ENCODE measurements at regions not wholly inside any gene's neighbourhood (a gene's known extent, or its start where the extent isn't known, plus 50 kb on each side); places are given as distances from the start of the nearest gene placed in this dataset.
"Not testable (repeated sequence)": the region's sequence is repeated elsewhere in the genome, so short reads cannot be mapped to it uniquely, and the experiment has no call there.

DNA sequence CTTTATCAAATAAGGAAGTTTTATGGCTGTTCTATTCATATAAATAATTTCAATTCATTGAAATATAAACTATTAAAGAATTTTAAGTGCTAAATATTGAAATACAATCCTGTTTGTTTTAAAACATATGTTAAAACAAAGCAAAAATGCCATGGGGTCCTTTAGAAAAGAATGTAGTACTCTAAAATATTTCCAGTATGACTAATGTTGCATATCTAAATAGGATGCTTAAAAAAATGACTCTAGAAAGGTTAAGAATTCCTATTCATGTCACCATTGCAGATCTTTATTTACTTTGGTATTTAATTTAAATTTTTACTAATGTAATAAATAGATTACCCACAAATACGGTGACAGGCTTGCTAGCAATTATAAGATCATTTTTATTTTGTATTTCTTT lies 132.3 kb downstream of the ZNF608 start:
- TF ChIP-seq EZH2 (IDR thresholded peaks at IDR 0.05; ENCODE audit: borderline replicate concordance, low read depth, low read length, poor library complexity, severe bottlenecking): no peak
- TF ChIP-seq, protein P1, sequence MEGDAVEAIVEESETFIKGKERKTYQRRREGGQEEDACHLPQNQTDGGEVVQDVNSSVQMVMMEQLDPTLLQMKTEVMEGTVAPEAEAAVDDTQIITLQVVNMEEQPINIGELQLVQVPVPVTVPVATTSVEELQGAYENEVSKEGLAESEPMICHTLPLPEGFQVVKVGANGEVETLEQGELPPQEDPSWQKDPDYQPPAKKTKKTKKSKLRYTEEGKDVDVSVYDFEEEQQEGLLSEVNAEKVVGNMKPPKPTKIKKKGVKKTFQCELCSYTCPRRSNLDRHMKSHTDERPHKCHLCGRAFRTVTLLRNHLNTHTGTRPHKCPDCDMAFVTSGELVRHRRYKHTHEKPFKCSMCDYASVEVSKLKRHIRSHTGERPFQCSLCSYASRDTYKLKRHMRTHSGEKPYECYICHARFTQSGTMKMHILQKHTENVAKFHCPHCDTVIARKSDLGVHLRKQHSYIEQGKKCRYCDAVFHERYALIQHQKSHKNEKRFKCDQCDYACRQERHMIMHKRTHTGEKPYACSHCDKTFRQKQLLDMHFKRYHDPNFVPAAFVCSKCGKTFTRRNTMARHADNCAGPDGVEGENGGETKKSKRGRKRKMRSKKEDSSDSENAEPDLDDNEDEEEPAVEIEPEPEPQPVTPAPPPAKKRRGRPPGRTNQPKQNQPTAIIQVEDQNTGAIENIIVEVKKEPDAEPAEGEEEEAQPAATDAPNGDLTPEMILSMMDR (conservative IDR thresholded peaks at IDR 0.05; ENCODE audit: low read depth, low read length): no peak
- intact Hi-C loops (cut with micrococcal nuclease; ENCODE audit: unreplicated experiment): no loop called here
- H3K4me1 ChIP-seq (ENCODE audit: insufficient read depth, low read length, poor library complexity, severe bottlenecking): no peaks in the 10 kb centered on the region
- H3K36me3 ChIP-seq (ENCODE audit: insufficient read depth, low read length, poor library complexity, severe bottlenecking): no peaks in the 10 kb centered on the region
- ChIA-PET POLR2A (ENCODE audit: low non-redundant PET) (no interaction called here), CTCF (no interaction called here)
- no peak overlapping the region for H3K27ac ChIP-seq (ENCODE audit: low read depth, low read length, poor library complexity, severe bottlenecking)
- no peaks in the 10 kb centered on the region for H3K9me3 ChIP-seq (ENCODE audit: low read depth, low read length, poor library complexity, severe bottlenecking)
- no TSS peak for BruUV-seq (replicated peaks)
- no peaks in the 10 kb centered on the region for H3K27me3 ChIP-seq (replicated peaks; ENCODE audit: insufficient read depth, low read depth, low read length, poor library complexity)
- DNase-seq (ENCODE audit: low spot score): no peak
- no peak overlapping the region for H3K4me3 ChIP-seq (ENCODE audit: low read depth, low read length, poor library complexity, severe bottlenecking)

DNA sequence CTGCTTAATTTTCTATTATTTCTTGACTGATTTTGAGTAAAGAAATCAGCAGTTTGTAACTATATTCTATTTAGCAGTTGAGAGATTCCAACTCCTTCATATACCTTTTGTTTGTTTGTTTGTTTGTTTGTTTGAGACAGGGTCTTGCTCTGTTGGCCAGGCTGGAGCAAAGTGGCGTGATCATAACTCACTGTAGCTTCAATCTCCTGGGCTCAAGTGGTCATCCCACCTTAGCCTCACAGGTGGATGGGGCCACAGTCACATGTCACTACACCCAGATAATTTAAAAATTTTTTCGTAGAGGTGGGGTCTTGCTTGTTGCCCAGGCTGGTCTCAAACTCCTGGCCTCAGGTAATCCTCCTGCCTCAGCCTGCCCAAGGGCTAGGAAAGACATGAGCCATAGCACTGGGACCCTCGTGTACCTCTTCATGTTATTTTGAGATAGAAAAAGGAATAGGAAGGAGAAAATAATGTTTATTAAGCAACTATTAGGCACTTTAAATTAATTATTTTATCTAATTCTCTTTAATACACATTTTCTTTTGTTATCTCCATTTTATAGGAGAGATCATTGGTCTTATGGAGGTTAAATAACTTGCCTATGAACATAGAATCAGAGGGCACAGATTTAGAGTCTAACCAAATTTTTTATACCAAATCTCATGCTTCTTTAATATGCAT lies 133.0 kb downstream of the ZNF608 start:
- Histone ChIP-seq H3K4me3 (ENCODE audit: low read depth, low read length, poor library complexity, severe bottlenecking) (no peak overlapping the region), H3K27ac (ENCODE audit: low read depth, low read length, poor library complexity, severe bottlenecking) (no peak overlapping the region), H3K36me3 (ENCODE audit: insufficient read depth, low read length, poor library complexity, severe bottlenecking) (no peaks in the 10 kb centered on the region), H3K9me3 (ENCODE audit: low read depth, low read length, poor library complexity, severe bottlenecking) (no peaks in the 10 kb centered on the region), H3K27me3 (replicated peaks; ENCODE audit: insufficient read depth, low read depth, low read length, poor library complexity) (no peaks in the 10 kb centered on the region), H3K4me1 (ENCODE audit: insufficient read depth, low read length, poor library complexity, severe bottlenecking) (no peaks in the 10 kb centered on the region)
- DNase-seq (ENCODE audit: low spot score): no peak
- ChIA-PET POLR2A (ENCODE audit: low non-redundant PET) (no interaction called here), CTCF (no interaction called here)
- intact Hi-C loops (cut with micrococcal nuclease; ENCODE audit: unreplicated experiment): no loop called here
- no peak for TF ChIP-seq EZH2 (IDR thresholded peaks at IDR 0.05; ENCODE audit: borderline replicate concordance, low read depth, low read length, poor library complexity, severe bottlenecking)
- TF ChIP-seq, protein P1 (conservative IDR thresholded peaks at IDR 0.05; ENCODE audit: low read depth, low read length): no peak
- BruUV-seq (replicated peaks): no TSS peak

DNA sequence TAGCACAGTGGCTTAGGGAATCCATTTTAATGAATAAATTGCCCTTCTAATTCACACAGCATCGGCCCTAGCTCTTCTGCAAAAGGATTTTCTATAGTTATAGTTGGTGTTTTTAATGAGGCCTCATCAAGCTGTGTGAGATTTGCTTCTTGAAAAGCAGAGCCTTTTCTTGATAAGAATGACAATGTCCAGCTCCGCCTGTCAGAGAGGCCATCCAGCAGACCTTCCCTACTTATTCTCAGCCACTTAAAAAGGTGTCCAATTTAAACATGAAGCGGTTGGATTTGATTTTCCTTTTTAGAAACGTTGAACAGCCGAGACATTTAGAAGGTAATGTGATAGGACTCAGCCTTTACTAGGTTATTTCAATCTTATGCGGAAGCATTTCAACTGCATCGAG lies 134.4 kb downstream of the ZNF608 start:
- no peaks in the 10 kb centered on the region for H3K9me3 ChIP-seq (ENCODE audit: low read depth, low read length, poor library complexity, severe bottlenecking)
- TF ChIP-seq, protein P1 (conservative IDR thresholded peaks at IDR 0.05; ENCODE audit: low read depth, low read length): no peak
- no peak for TF ChIP-seq EZH2 (IDR thresholded peaks at IDR 0.05; ENCODE audit: borderline replicate concordance, low read depth, low read length, poor library complexity, severe bottlenecking)
- H3K4me1 ChIP-seq (ENCODE audit: insufficient read depth, low read length, poor library complexity, severe bottlenecking): no peaks in the 10 kb centered on the region
- no TSS peak for BruUV-seq (replicated peaks)
- H3K27ac ChIP-seq (ENCODE audit: low read depth, low read length, poor library complexity, severe bottlenecking): no peak overlapping the region
- ChIA-PET POLR2A (ENCODE audit: low non-redundant PET) (no interaction called here), CTCF (no interaction called here)
- no peaks in the 10 kb centered on the region for H3K27me3 ChIP-seq (replicated peaks; ENCODE audit: insufficient read depth, low read depth, low read length, poor library complexity)
- DNase-seq (ENCODE audit: low spot score): no peak
- intact Hi-C loops (cut with micrococcal nuclease; ENCODE audit: unreplicated experiment): no loop called here
- H3K36me3 ChIP-seq (ENCODE audit: insufficient read depth, low read length, poor library complexity, severe bottlenecking): no peaks in the 10 kb centered on the region
- no peak overlapping the region for H3K4me3 ChIP-seq (ENCODE audit: low read depth, low read length, poor library complexity, severe bottlenecking)

DNA sequence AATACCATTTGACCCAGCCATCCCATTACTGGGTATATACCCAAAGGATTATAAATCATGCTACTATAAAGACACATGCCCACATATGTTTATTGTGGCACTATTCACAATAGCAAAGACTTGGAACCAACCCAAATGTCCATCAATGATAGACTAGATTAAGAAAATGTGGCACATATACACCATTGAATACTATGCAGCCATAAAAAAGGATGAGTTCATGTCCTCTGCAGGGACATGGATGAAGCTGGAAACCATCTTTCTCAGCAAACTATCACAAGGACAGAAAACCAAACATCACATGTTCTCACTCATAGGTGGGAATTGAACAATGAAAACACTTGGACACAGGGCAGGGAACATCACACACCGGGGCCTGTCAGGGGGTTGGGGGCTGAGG lies 135.2 kb downstream of the ZNF608 start:
- H3K4me1 ChIP-seq (ENCODE audit: insufficient read depth, low read length, poor library complexity, severe bottlenecking); H3K4me3 ChIP-seq (ENCODE audit: low read depth, low read length, poor library complexity, severe bottlenecking); H3K36me3 ChIP-seq (ENCODE audit: insufficient read depth, low read length, poor library complexity, severe bottlenecking); H3K9me3 ChIP-seq (ENCODE audit: low read depth, low read length, poor library complexity, severe bottlenecking); H3K27ac ChIP-seq (ENCODE audit: low read depth, low read length, poor library complexity, severe bottlenecking); POLR2A ChIA-PET (ENCODE audit: low non-redundant PET); H3K27me3 ChIP-seq (replicated peaks; ENCODE audit: insufficient read depth, low read depth, low read length, poor library complexity); intact Hi-C loops (cut with micrococcal nuclease; ENCODE audit: unreplicated experiment); DNase-seq (ENCODE audit: low spot score); CTCF ChIA-PET; BruUV-seq (replicated peaks): not testable (repeated sequence)

DNA sequence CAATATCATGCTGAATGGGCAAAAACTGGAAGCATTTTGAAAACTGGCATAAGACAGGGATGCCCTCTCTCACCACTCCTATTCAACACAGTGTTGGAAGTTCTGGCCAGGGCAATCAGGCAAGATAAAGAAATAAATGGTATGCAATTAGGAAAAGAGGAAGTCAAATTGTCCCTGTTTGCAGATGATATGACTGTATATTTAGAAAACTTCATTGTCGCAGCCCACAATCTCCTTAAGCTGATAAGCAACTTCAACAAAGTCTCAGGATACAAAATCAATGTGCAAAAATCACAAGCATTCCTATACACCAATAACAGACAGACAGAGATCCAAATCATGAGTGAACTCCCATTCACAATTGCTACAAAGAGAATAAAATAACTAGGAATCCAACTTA lies 136.8 kb downstream of the ZNF608 start:
- DNase-seq (ENCODE audit: low spot score); H3K4me1 ChIP-seq (ENCODE audit: insufficient read depth, low read length, poor library complexity, severe bottlenecking); CTCF ChIA-PET; H3K27ac ChIP-seq (ENCODE audit: low read depth, low read length, poor library complexity, severe bottlenecking); H3K9me3 ChIP-seq (ENCODE audit: low read depth, low read length, poor library complexity, severe bottlenecking); intact Hi-C loops (cut with micrococcal nuclease; ENCODE audit: unreplicated experiment); BruUV-seq (replicated peaks); POLR2A ChIA-PET (ENCODE audit: low non-redundant PET); H3K4me3 ChIP-seq (ENCODE audit: low read depth, low read length, poor library complexity, severe bottlenecking); H3K27me3 ChIP-seq (replicated peaks; ENCODE audit: insufficient read depth, low read depth, low read length, poor library complexity); H3K36me3 ChIP-seq (ENCODE audit: insufficient read depth, low read length, poor library complexity, severe bottlenecking): not testable (repeated sequence)
